NCI-H774 (cell line): ENCODE measurements at regions not wholly inside any gene's neighbourhood (a gene's known extent, or its start where the extent isn't known, plus 50 kb on each side); places are given as distances from the start of the nearest gene placed in this dataset.
A peak's percentile ranks its signal among the peaks of the same experiment; 100 is the strongest.
"Not testable (repeated sequence)": the region's sequence is repeated elsewhere in the genome, so short reads cannot be mapped to it uniquely, and the experiment has no call there.

Experiments used
- DNase-seq: peaks from one replicate; lab custom pipeline; 2025; lab: John Stamatoyannopoulos, UW

DNA sequence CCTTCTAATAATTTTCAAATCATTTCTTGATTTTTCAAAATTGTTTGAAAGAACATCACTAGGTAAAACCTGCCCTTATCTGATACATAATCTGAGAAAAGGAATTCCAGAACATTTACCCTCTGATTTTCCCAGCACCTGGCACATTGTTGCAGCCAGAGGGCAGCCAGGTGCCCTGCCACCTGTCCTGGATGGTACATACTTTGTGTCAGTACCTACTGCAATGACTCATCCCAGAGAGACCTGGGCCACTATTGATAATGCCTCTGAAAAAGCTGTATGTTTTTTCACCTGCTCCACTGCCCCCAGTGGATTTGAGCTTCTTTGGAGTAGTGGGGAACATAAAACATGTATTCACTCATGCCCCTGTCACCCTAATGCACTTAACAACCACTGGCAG lies 648.9 kb upstream of the GBE1 start:
- DNase-seq, result peak; percentile 0

DNA sequence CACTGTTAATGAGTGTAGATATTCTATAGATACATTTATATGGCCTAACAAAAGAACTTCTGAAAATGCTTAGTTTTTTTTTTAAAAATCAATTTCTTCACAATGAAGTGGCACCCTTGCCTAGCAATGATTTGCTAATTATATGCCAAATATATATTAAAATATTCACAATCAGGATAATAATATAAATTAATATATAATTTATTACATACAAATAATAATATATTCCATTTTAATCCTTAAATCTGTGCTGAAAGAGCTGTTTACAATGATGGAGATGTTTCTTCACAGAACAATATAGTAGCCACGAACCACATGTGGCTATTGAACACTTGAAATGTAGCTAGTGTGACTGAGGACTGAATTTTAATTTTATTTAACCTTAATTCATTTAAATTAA lies 648.4 kb upstream of the GBE1 start:
- no peak for DNase-seq

DNA sequence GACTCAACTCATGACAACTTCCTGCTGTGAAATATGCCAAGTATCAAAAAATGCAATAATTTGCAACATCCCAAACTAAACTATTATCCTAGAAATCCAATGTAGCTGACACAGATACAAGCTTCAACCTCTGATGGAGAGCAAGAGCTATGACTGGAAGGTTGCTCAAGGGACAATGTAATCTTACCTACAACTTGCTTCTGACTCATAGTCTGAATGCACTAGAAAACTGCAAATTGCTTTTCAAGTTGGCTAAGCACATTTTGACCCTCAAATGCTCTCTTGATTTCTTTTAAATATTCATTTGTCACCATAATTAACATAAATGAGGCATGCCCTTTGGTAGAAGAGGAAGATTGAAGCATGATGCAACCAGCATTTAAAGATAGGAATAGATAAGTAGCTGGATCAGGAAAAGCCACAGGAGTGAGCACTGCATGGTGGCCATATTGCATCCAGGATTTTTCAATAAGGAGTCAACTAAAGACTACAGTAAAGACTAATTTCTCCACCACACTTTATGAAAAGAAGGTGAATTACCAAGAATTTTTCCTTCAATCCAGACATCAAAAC lies 630.8 kb upstream of the GBE1 start:
- DNase-seq, result no peak

DNA sequence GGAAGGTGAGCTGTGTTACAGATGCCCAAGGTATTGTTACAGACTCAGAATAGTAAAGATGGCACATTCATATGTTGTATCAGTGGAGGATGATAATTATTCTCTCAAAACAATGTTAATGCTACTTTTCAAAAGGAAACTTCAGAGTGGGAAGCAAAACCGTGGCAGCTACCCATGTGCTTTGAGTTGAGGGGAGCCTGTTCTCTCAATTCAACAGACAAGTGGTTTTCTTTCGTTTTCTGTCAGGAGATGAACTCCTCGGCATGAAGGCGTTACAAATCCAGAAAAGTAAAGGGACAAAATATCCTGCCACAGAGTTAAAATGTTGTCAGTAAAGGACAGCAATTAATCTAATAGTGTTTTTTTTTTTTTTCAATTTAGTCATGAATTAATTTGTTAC lies 629.4 kb upstream of the GBE1 start:
- DNase-seq, result no peak

DNA sequence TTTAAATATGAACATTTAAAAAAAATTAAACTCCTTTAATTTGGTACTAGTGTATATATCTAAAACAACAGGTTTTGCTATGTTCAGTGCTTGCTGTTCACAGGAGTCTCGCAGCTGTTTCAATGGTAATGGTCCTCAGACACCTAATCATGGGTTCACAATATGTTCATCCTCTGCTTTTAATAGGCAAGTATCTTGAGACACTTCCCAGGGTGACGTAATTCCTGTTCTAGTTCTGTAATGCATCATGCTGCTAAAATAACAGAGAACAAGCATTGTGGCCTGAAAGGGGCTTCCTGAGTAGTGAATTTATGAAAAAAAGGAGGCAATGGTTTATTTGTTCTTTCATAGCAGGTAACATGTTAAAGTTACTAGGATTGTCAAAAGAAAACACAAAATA lies 625.2 kb upstream of the GBE1 start:
- no peak for DNase-seq

DNA sequence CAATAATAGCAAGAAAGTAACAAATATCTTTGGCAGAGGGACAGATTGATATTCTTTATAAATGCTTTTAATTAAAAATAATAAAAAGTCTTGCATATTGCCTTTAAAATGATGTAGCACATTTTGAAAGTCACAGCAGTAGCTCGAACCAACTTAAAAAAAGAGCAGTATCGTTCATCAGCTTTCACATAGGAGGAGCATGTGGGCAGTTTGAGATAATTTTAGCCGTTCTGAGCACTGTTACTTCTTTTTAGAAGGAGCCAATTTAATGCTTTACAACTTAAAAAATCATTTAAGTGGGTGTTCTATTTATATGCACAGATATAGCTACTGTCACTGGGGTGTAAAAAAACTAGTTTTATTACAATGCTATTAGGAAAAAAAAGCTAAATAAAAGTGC lies 622.7 kb upstream of the GBE1 start:
- DNase-seq, result no peak

DNA sequence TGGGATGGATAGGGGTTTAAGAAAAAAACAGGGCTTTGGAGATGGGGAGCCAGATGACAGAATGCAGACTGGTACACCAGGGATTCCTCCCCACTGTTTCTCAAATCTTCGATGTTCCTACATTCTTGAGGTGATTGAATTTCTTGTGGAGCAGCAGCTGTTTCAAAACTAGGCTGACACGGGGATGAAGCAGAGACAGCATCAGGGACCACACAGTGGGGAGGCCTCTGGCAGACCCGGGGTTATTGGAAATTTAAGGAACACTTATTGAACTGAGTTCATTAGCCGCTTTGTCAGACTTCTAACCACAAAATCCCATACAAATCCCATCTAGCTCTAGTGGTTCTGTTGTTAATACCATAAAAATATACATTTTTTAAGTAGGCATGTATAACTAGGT lies 621.4 kb upstream of the GBE1 start:
- no peak for DNase-seq

DNA sequence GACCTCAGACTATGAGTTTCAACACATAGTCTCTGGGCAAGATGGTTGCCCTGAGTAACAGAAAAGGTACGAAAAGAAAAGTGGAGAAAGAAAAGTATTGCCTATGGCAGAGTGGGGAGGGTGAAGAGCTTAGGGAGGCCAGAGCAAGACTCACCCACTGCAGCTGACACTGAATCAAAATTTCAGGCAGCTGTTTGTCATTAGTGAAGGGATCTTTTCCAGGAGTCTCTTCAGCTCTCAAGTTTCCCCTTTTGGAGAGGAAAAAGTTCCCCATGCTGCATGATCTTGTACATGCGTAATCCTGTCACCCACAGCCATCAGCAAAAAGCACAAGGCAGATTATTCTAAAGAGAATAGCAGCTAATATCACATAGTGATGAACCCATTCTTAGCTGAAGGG lies 616.9 kb upstream of the GBE1 start:
- no peak for DNase-seq

DNA sequence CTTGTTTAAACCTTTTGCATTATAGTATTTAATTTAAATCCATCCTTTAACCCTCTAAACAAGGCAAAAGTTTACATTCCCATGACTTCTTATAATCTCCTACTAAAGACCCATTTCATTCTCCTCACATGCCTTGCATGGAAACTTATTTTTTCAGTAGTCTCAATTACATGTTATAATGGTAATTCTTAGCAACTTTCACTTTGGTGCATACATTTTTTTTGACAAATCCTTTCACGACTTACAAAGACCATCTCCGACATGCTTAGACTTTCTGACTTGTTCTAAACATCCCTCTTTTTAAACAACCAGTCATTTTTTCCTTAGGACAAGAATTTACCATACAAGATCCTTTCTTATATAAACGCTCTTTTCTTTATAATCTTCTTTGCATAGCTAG lies 615.4 kb upstream of the GBE1 start:
- no peak for DNase-seq

DNA sequence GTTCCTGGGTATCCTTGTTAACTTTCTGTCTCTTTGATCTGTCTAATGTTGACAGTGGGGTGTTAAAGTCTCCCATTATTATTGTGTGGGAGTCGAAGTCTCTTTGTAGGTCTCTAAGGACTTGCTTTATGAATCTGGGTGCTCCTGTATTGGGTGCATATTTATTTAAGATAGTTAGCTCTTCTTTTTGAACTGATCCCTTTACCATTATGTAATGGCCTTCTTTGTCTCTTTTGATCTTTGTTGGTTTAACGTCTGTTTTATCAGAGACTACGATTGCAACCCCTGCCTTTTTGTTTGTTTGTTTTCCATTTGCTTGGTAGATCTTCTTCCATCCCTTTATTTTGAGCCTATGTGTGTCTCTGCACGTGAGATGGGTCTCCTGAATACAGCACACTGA lies 612.4 kb upstream of the GBE1 start:
- not testable (repeated sequence) for DNase-seq

DNA sequence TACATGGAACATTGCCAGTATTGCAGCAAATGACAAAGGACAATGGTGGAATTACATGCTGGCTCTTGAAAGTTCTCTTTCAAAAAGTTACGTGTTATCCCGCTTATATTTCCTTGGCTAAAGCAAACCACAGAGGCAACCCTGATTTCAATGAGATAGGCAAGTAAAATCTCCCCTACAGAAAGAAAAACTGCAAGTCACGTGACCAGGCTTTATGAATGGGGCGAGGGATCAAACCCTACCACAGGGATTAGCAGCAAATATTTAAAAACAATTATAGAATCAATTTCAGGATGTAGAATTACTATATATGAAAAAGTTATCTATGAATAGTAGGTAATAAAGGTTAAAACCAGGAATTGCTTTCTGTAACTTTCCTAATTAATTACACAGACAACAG lies 603.4 kb upstream of the GBE1 start:
- no peak for DNase-seq

DNA sequence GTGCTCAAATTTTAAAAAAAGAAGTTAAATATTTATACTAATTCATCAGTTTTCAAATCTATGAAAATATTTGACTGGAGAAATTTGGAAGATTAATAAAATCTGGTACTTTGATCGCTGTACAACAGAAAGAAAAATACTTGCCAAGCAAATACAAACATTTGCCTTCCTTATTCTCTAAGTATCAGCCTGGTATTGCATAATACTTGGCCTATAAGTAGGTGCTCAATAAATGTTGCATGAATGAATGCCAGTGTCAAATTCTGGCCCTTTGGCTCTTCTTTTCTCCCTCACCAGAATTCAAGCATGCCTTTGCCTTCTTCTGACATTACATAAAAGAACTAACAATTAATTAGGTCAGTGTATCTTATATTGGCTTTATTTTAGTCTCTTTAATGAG lies 601.7 kb upstream of the GBE1 start:
- DNase-seq, result no peak

DNA sequence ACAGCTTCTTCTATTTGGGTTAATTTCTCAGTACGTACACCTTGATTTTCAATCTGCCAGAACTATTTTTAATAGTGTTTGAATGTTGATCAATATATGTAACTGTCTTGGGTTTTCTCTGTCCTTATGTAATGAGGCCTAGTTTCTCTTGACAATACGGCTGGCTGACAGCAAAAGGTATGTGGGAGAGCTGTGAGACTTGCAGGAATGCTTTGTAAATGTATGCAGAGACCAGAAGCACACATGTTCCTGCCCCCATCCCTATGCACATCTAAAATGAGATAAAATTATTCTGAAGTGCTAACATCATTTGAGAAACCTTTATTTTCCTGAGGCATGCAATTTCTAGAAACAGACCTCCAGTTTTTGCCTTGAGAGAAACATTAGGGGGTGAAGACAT lies 593.8 kb upstream of the GBE1 start:
- no peak for DNase-seq

DNA sequence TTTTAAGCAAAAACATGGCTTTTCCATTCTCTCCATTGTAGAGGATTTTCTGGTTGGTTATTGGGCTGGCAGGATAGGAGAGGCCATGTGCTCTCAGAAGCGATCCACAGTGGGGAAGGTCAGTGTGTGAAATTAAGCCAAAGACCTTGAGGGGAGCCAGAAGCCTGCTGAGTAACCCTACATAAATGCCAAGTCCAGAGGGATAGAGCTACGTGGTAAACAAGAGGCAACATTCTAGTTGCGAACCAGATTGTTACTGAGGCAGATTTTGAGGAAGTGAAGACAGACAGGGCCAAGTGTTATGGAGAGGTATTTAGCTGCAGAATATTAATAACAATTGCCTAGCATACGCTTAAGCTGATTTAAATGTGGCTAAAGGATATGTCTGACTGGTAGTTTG lies 592.8 kb upstream of the GBE1 start:
- DNase-seq, result no peak

DNA sequence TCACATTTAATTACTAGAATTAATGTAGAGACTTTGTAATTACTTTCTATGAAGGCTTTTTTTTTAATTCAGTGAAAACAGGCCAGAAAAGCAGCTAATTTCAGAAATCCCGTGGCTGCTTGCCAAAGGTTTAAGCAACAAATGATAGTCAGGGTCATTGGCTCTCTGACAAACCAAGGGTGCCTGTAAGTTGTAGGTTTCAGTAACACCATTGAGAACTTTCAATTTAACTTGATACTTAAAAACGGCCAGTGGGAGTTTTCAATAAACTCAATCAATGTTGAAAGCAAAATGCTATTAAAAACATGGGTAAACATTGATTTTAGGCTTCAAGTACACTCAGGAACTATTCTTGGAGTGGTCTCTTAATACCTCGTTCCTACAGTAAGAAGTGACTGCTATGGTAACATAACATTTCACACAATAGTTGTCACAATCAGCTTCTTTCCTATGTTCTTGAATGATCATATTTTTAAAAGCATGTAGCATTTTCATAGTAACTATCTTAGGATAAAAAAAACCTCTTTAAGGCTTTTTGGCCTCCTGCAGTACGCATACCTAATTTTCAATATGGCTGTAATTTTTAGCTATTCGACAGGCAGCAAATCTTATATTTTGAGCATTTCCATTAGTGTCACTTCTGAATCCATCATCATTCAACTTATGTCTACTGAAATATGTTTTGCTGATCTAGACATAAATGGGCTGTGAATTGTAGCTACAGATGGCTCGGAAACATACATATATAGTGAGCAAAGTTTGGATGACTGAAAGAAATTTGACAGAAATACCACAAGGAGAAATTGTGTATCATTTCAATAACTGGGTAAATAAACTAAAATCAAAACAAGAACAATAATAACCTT lies 592.1 kb upstream of the GBE1 start:
- peak; percentile 36 for DNase-seq

DNA sequence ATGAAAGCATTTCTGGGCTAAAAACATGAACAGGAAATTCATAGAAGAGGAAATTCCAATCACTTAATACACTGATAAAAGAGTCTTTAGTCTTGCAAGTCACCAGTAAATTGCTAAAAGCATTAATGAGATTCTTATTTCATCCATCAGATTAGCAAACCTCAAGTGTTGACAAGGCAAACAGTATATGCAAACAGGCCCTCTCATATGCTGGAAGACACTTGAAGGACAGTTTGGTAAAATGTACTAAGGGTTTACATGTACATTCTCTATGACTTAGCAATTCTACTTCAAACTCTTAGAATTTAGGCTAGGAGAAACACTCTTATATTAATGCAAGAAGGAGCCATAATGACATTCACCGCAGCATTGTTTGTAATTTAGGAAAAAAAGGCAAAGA lies 586.1 kb upstream of the GBE1 start:
- DNase-seq, result no peak

DNA sequence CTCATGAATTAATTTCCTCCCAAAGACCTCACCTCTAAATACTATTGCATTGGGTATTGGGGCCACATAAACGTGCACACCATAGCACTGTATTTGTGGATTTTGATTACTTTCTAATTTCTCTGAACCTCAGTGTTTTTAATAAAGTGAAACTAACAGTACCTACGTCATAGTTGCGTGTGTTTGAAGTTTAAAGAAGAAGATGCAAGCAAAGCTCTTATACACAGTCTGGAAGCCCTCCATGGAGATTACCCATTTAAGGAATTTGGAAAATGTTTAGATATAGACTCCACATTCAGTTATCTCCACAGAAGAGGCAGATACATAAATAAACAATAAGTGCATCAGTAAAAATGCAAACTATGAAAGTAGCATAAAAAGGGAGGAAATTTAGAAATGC lies 581.1 kb upstream of the GBE1 start:
- no peak for DNase-seq

DNA sequence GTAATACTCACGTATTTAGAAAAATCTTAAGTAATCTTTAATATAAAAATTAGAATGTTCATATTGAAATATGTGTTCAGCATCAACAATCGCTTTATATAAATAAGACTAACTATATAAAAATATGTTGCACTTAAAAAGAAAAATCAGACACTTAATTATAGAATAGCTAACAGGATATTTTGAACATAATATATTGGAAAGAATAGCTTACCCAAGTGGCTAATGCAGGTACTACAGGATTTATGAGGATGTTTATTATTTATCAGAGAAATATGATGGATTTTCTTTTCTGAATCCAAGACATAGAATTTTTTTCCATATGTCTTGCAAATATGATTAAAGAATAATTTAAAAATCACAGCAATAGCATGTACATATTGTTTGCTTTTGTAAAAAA lies 567.9 kb upstream of the GBE1 start:
- DNase-seq, result no peak

DNA sequence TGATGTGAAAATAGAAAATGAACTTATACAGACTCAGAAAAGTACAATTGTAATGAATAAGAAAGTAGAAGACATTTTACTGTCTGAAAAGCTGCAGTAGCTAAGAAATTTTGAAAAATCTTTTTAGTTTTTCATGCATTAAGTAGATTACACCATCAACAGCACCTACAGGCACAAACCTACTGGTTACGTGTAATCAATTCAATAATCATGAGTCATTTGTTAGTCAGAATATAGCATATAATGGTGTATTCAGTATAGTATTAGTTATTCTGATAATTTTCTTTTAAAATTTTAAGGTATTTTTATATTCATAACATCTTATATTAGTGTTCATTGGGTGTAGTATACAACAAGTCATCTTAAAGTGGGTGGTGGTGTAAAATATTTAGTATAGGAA lies 550.5 kb upstream of the GBE1 start:
- DNase-seq, result no peak

DNA sequence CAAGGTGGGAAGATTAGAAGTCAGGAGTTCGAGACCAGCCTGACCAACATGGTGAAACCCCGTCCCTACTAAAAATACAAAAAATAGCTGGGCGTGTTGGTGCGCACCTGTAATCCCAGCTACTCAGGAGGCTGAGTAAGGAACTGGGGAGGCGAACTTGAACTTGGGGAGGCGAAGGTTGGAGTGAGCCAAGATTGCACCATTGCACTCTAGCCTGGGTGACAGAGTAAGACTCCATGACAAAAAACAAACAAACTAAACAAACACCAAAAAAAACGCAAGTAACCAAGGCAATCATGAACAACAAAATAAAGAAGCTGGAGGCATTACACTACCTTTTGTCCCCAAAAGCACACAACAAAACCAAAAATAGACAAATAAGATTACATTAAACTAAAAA lies 547.3 kb upstream of the GBE1 start:
- no peak for DNase-seq

DNA sequence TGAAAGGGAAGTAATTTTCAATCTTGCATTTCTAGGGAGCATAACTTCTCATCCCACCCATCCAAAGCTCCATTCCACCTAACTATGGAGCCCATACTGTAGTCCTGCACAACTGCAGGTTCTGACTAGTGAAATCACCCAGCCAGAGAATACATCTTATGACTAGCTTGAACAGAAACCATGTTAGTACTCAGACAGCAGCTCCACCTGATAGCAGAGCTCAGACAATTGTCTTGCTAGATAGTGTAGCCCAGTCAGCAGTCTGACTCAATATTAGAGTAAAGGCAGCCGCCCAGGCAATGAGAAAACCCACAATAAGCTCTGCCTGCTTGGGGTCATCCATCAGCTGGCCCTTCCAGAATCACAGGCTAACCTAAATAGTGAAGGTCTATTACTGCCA lies 544.7 kb upstream of the GBE1 start:
- DNase-seq, result no peak

DNA sequence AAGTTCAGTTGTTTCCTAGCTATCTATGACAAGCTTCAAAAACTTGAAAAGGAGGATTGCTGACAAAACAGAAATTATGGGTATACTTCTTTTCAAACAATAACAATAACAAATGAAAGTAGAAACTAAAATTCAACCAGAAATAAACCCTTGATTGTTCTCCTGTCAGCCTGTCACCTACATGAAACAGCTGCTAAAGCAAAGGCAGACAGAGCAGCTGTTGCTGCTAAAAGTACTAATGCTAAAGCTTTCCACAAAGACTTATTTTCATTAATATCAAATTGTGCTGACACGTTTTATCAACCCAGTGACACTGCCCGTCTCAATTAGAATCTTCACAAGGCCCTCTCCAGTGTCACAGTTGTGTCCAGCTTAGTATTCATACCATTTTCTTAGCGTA lies 533.2 kb upstream of the GBE1 start:
- no peak for DNase-seq

DNA sequence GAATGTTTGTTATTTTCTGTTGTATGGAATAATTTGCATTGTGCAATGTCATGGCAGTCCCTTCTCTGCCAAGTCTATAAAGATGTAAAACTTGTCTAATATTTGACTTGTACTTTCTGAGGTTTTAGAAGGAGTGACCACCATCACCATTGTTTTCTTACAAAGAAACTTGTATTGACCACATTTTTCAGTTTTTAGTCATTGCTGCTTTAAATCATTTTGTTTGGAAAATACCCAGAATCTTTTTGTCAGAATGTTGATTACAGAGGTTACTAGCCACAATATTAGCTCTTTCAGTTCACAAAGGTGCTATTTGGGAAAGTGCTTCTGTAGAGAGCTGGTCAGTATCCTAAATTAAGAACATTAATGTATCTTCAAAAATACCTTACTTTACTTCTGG lies 532.4 kb upstream of the GBE1 start:
- no peak for DNase-seq

DNA sequence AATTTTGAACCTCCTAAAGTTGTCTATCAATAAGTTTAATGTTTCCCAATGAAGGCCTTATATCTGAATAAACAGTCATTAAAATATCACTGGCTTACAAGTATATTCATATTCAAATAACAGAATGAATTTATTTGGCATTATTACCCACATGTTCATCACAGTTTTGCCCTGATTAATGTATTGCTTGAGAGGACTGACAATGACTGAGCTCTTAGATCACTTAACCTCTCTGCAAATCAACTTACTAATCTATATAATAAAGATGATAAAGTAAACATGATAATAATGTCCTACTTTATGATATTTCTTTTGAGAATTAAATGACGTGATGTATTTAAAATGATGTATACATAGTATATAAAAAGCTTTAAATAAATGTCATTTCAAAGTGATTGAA lies 532.0 kb upstream of the GBE1 start:
- DNase-seq, result no peak
